Activated naive CD8-positive, alpha-beta T cell (primary cell): ENCODE measurements at regions not wholly inside any gene's neighbourhood (a gene's known extent, or its start where the extent isn't known, plus 50 kb on each side); places are given as distances from the start of the nearest gene placed in this dataset.

Experiments used
- H3K27ac Mint-ChIP-seq: one replicate; pipeline ENCODE4 v1.8.0; 2021; ENCODE audit warnings: mixed read lengths
- H3K27me3 Mint-ChIP-seq: one replicate; pipeline ENCODE4 v1.8.0; 2021; ENCODE audit warnings: mixed read lengths
- H3K36me3 Mint-ChIP-seq: one replicate; pipeline ENCODE4 v1.8.0; 2021; ENCODE audit warnings: mixed read lengths
- H3K4me1 Mint-ChIP-seq: one replicate; pipeline ENCODE4 v1.8.0; 2021; ENCODE audit warnings: low read depth, mixed read lengths
- H3K4me3 Mint-ChIP-seq: one replicate; pipeline ENCODE4 v1.8.0; 2021; ENCODE audit warnings: mild to moderate bottlenecking, mixed read lengths
- H3K9me3 Mint-ChIP-seq: one replicate; pipeline ENCODE4 v1.8.0; 2021; ENCODE audit warnings: low read depth, mixed read lengths

GRCh38 chrX:13266641-13267345 lies 53.1 kb downstream of the ATXN3L start:
- no peaks in the 10 kb centered on the region for H3K36me3 Mint-ChIP-seq
- no peaks in the 10 kb centered on the region for H3K27me3 Mint-ChIP-seq
- H3K9me3 Mint-ChIP-seq = no peaks in the 10 kb centered on the region
- no peak overlapping the region for H3K27ac Mint-ChIP-seq
- H3K4me1 Mint-ChIP-seq = no peaks in the 10 kb centered on the region
- H3K4me3 Mint-ChIP-seq = no peak overlapping the region

- no peaks in the 10 kb centered on the region for H3K4me1 Mint-ChIP-seq
- no peaks in the 10 kb centered on the region for H3K9me3 Mint-ChIP-seq
- H3K27me3 Mint-ChIP-seq = no peaks in the 10 kb centered on the region
- no peaks in the 10 kb centered on the region for H3K36me3 Mint-ChIP-seq
- H3K4me3 Mint-ChIP-seq = no peak overlapping the region
- H3K27ac Mint-ChIP-seq = no peak overlapping the region
These were observed 54.2 kb downstream of the ATXN3L start for GRCh38 chrX:13265549-13266132.

GRCh38 chrX:13265111-13265510 lies 54.7 kb downstream of the ATXN3L start:
- H3K4me1 Mint-ChIP-seq = no peaks in the 10 kb centered on the region
- no peaks in the 10 kb centered on the region for H3K27me3 Mint-ChIP-seq
- no peak overlapping the region for H3K27ac Mint-ChIP-seq
- H3K36me3 Mint-ChIP-seq = no peaks in the 10 kb centered on the region
- no peak overlapping the region for H3K4me3 Mint-ChIP-seq
- no peaks in the 10 kb centered on the region for H3K9me3 Mint-ChIP-seq

GRCh38 chrX:13263560-13264251 lies 56.1 kb downstream of the ATXN3L start:
- H3K27ac Mint-ChIP-seq = no peak overlapping the region
- no peaks in the 10 kb centered on the region for H3K4me1 Mint-ChIP-seq
- no peaks in the 10 kb centered on the region for H3K36me3 Mint-ChIP-seq
- no peaks in the 10 kb centered on the region for H3K27me3 Mint-ChIP-seq
- no peaks in the 10 kb centered on the region for H3K9me3 Mint-ChIP-seq
- no peak overlapping the region for H3K4me3 Mint-ChIP-seq

- Mint-ChIP-seq H3K4me1 (peaks cover 12% of the 10 kb centered on the region), H3K27ac (no peak overlapping the region), H3K9me3 (no peaks in the 10 kb centered on the region), H3K4me3 (no peak overlapping the region), H3K27me3 (no peaks in the 10 kb centered on the region), H3K36me3 (no peaks in the 10 kb centered on the region)
These were observed 58.5 kb downstream of the ATXN3L start for GRCh38 chrX:13261348-13261747.

- Mint-ChIP-seq H3K4me3 (no peak overlapping the region), H3K36me3 (no peaks in the 10 kb centered on the region), H3K9me3 (no peaks in the 10 kb centered on the region), H3K27ac (no peak overlapping the region), H3K27me3 (no peaks in the 10 kb centered on the region), H3K4me1 (peaks cover 13% of the 10 kb centered on the region)
These were observed 59.3 kb downstream of the ATXN3L start for GRCh38 chrX:13260598-13260997.

GRCh38 chrX:13258725-13259124 lies 61.1 kb downstream of the ATXN3L start:
- Mint-ChIP-seq H3K4me3 (no peak overlapping the region), H3K27me3 (no peaks in the 10 kb centered on the region), H3K27ac (no peak overlapping the region), H3K9me3 (no peaks in the 10 kb centered on the region), H3K4me1 (peaks cover 26% of the 10 kb centered on the region), H3K36me3 (no peaks in the 10 kb centered on the region)

- Mint-ChIP-seq H3K36me3 (no peaks in the 10 kb centered on the region), H3K4me1 (peaks cover 31% of the 10 kb centered on the region), H3K27ac (no peak overlapping the region), H3K27me3 (no peaks in the 10 kb centered on the region), H3K9me3 (no peaks in the 10 kb centered on the region), H3K4me3 (no peak overlapping the region)
These were observed 61.8 kb downstream of the ATXN3L start for GRCh38 chrX:13258052-13258444.

GRCh38 chrX:13257223-13258051 lies 62.4 kb downstream of the ATXN3L start:
- no peak overlapping the region for H3K27ac Mint-ChIP-seq
- no peak overlapping the region for H3K4me3 Mint-ChIP-seq
- no peaks in the 10 kb centered on the region for H3K27me3 Mint-ChIP-seq
- H3K9me3 Mint-ChIP-seq = no peaks in the 10 kb centered on the region
- H3K4me1 Mint-ChIP-seq = peaks cover 31% of the 10 kb centered on the region
- H3K36me3 Mint-ChIP-seq = no peaks in the 10 kb centered on the region

- Mint-ChIP-seq H3K27ac (no peak overlapping the region), H3K4me1 (peaks cover 31% of the 10 kb centered on the region), H3K36me3 (no peaks in the 10 kb centered on the region), H3K27me3 (no peaks in the 10 kb centered on the region), H3K9me3 (no peaks in the 10 kb centered on the region), H3K4me3 (no peak overlapping the region)
These were observed 63.2 kb downstream of the ATXN3L start for GRCh38 chrX:13256603-13257002.

- H3K4me3 Mint-ChIP-seq = no peak overlapping the region
- H3K4me1 Mint-ChIP-seq = peaks cover 31% of the 10 kb centered on the region
- no peaks in the 10 kb centered on the region for H3K9me3 Mint-ChIP-seq
- no peak overlapping the region for H3K27ac Mint-ChIP-seq
- H3K27me3 Mint-ChIP-seq = no peaks in the 10 kb centered on the region
- H3K36me3 Mint-ChIP-seq = no peaks in the 10 kb centered on the region
These were observed 65.0 kb downstream of the ATXN3L start for GRCh38 chrX:13254870-13255269.

GRCh38 chrX:13254076-13254785 lies 65.6 kb downstream of the ATXN3L start:
- Mint-ChIP-seq H3K9me3 (no peaks in the 10 kb centered on the region), H3K36me3 (no peaks in the 10 kb centered on the region), H3K27ac (no peak overlapping the region), H3K27me3 (no peaks in the 10 kb centered on the region), H3K4me3 (no peak overlapping the region), H3K4me1 (peaks cover 31% of the 10 kb centered on the region)

- no peaks in the 10 kb centered on the region for H3K27me3 Mint-ChIP-seq
These were observed 66.6 kb downstream of the ATXN3L start for GRCh38 chrX:13253223-13253622.

GRCh38 chrX:13252726-13253125 lies 67.1 kb downstream of the ATXN3L start:
- no peaks in the 10 kb centered on the region for H3K36me3 Mint-ChIP-seq
- peaks cover 30% of the 10 kb centered on the region for H3K4me1 Mint-ChIP-seq

More at GRCh38 chrX:13253223-13253622, 66.6 kb downstream of the ATXN3L start:
- no peaks in the 10 kb centered on the region for H3K36me3 Mint-ChIP-seq
- H3K27ac Mint-ChIP-seq = no peak overlapping the region
- peaks cover 31% of the 10 kb centered on the region for H3K4me1 Mint-ChIP-seq
- H3K9me3 Mint-ChIP-seq = no peaks in the 10 kb centered on the region
- H3K4me3 Mint-ChIP-seq = no peak overlapping the region

More at GRCh38 chrX:13252726-13253125, 67.1 kb downstream of the ATXN3L start:
- H3K27ac Mint-ChIP-seq = no peak overlapping the region
- H3K4me3 Mint-ChIP-seq = no peak overlapping the region
- H3K27me3 Mint-ChIP-seq = no peaks in the 10 kb centered on the region
- no peaks in the 10 kb centered on the region for H3K9me3 Mint-ChIP-seq
